ENCODE measurements at regions not wholly inside any gene's neighbourhood (a gene's known extent, or its start where the extent isn't known, plus 50 kb on each side); places are given as distances from the start of the nearest gene placed in this dataset.
A peak's percentile ranks its signal among the peaks of the same experiment; 100 is the strongest.
"Not testable (repeated sequence)": the region's sequence is repeated elsewhere in the genome, so short reads cannot be mapped to it uniquely, and the experiment has no call there.

- no peak for DNase-seq (ENCODE audit: low read depth)
Measured at GRCh38 chr21:31460980-31461379, 116.9 kb upstream of the TIAM1 start.

GRCh38 chr21:31459457-31459856 lies 115.4 kb upstream of the TIAM1 start:
- DNase-seq (ENCODE audit: low read depth): peak; percentile 7

- DNase-seq (ENCODE audit: low read depth): no peak
Measured at GRCh38 chr21:31457675-31458074, 113.6 kb upstream of the TIAM1 start.

GRCh38 chr21:31456201-31456600 lies 112.1 kb upstream of the TIAM1 start:
- no peak for DNase-seq (ENCODE audit: low read depth)

- no peak for DNase-seq (ENCODE audit: low read depth)
Measured at GRCh38 chr21:31455506-31455905, 111.4 kb upstream of the TIAM1 start.

- no peak for DNase-seq (ENCODE audit: low read depth)
Measured at GRCh38 chr21:31450980-31451379, 106.9 kb upstream of the TIAM1 start.

- no peak for DNase-seq (ENCODE audit: low read depth)
Measured at GRCh38 chr21:31449921-31450535, 106.0 kb upstream of the TIAM1 start.

- DNase-seq (ENCODE audit: low read depth): no peak
Measured at GRCh38 chr21:31448496-31448895, 104.4 kb upstream of the TIAM1 start.

- DNase-seq (ENCODE audit: low read depth): no peak
Measured at GRCh38 chr21:31447505-31447904, 103.4 kb upstream of the TIAM1 start.

GRCh38 chr21:31446226-31446855 lies 102.3 kb upstream of the TIAM1 start:
- DNase-seq (ENCODE audit: low read depth): no peak

GRCh38 chr21:31445137-31445536 lies 101.1 kb upstream of the TIAM1 start:
- no peak for DNase-seq (ENCODE audit: low read depth)

GRCh38 chr21:31443736-31444521 lies 99.9 kb upstream of the TIAM1 start:
- no peak for DNase-seq (ENCODE audit: low read depth)

- DNase-seq (ENCODE audit: low read depth): no peak
Measured at GRCh38 chr21:31442339-31442738, 98.3 kb upstream of the TIAM1 start.

- DNase-seq (ENCODE audit: low read depth): no peak
Measured at GRCh38 chr21:31429506-31429905, 85.4 kb upstream of the TIAM1 start.

GRCh38 chr21:31426235-31426797 lies 82.3 kb upstream of the TIAM1 start:
- DNase-seq (ENCODE audit: low read depth): no peak

- DNase-seq (ENCODE audit: low read depth): no peak
Measured at GRCh38 chr21:31425138-31425537, 81.1 kb upstream of the TIAM1 start.

- no peak for DNase-seq (ENCODE audit: low read depth)
Measured at GRCh38 chr21:31424058-31424457, 80.0 kb upstream of the TIAM1 start.

GRCh38 chr21:31420988-31421387 lies 76.9 kb upstream of the TIAM1 start:
- no peak for DNase-seq (ENCODE audit: low read depth)

GRCh38 chr21:31420354-31420753 lies 76.3 kb upstream of the TIAM1 start:
- no peak for DNase-seq (ENCODE audit: low read depth)

GRCh38 chr21:31418377-31419001 lies 74.4 kb upstream of the TIAM1 start:
- no peak for DNase-seq (ENCODE audit: low read depth)

GRCh38 chr21:31417214-31417613 lies 73.2 kb upstream of the TIAM1 start:
- not testable (repeated sequence) for DNase-seq (ENCODE audit: low read depth)

GRCh38 chr21:31416465-31416864 lies 72.4 kb upstream of the TIAM1 start:
- no peak for DNase-seq (ENCODE audit: low read depth)
